ENCODE measurements at regions not wholly inside any gene's neighbourhood (a gene's known extent, or its start where the extent isn't known, plus 50 kb on each side); places are given as distances from the start of the nearest gene placed in this dataset.

GRCh38 chr6:139530561-139530960, 156.1 kb upstream of the CITED2 start:
- Histone ChIP-seq H3K4me3 (ENCODE audit: low read length) (no peak overlapping the region), H3K9me3 (ENCODE audit: low read length) (no peaks in the 10 kb centered on the region), H3K9ac (ENCODE audit: low read length) (no peak overlapping the region), H3K9me2 (ENCODE audit: insufficient read depth, low read length) (no peaks in the 10 kb centered on the region), H2AFZ (ENCODE audit: low read depth, low read length) (no peak overlapping the region), H3K79me2 (replicated peaks; ENCODE audit: insufficient read depth, low read length) (no peaks in the 10 kb centered on the region), H3K27me3 (ENCODE audit: insufficient read depth, low read depth, low read length) (no peaks in the 10 kb centered on the region), H3F3A (ENCODE audit: insufficient read depth, low read length, poor library complexity, severe bottlenecking) (no peaks in the 10 kb centered on the region), H3K36me3 (ENCODE audit: insufficient read depth, low read length) (no peaks in the 10 kb centered on the region), H3K4me2 (ENCODE audit: low read length) (no peak overlapping the region), H4K20me1 (ENCODE audit: insufficient read depth) (no peaks in the 10 kb centered on the region), H3K27ac (ENCODE audit: low read length) (no peak overlapping the region)
- no peak for TF ChIP-seq TAF1 (IDR thresholded peaks at IDR 0.05; ENCODE audit: low read depth)
- TF ChIP-seq POLR2AphosphoS5 (IDR thresholded peaks at IDR 0.05): no peak
- no peak for TF ChIP-seq RAD21 (conservative IDR thresholded peaks at IDR 0.05)
- TF ChIP-seq EP300 (conservative IDR thresholded peaks at IDR 0.05; ENCODE audit: poor library complexity, severe bottlenecking): no peak
- no peak for TF ChIP-seq CTCF (IDR thresholded peaks at IDR 0.05; ENCODE audit: poor library complexity, severe bottlenecking)
- TF ChIP-seq, protein P1, sequence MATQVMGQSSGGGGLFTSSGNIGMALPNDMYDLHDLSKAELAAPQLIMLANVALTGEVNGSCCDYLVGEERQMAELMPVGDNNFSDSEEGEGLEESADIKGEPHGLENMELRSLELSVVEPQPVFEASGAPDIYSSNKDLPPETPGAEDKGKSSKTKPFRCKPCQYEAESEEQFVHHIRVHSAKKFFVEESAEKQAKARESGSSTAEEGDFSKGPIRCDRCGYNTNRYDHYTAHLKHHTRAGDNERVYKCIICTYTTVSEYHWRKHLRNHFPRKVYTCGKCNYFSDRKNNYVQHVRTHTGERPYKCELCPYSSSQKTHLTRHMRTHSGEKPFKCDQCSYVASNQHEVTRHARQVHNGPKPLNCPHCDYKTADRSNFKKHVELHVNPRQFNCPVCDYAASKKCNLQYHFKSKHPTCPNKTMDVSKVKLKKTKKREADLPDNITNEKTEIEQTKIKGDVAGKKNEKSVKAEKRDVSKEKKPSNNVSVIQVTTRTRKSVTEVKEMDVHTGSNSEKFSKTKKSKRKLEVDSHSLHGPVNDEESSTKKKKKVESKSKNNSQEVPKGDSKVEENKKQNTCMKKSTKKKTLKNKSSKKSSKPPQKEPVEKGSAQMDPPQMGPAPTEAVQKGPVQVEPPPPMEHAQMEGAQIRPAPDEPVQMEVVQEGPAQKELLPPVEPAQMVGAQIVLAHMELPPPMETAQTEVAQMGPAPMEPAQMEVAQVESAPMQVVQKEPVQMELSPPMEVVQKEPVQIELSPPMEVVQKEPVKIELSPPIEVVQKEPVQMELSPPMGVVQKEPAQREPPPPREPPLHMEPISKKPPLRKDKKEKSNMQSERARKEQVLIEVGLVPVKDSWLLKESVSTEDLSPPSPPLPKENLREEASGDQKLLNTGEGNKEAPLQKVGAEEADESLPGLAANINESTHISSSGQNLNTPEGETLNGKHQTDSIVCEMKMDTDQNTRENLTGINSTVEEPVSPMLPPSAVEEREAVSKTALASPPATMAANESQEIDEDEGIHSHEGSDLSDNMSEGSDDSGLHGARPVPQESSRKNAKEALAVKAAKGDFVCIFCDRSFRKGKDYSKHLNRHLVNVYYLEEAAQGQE (IDR thresholded peaks at IDR 0.05; ENCODE audit: borderline replicate concordance): no peak
- TF ChIP-seq MXI1 (conservative IDR thresholded peaks at IDR 0.05; ENCODE audit: poor library complexity, severe bottlenecking): no peak
- no peak for TF ChIP-seq SMC3 (conservative IDR thresholded peaks at IDR 0.05; ENCODE audit: poor library complexity)
- no peak for TF ChIP-seq EZH2 (IDR thresholded peaks at IDR 0.05; ENCODE audit: borderline replicate concordance, insufficient read depth, low read length, poor library complexity, severe bottlenecking)

- Histone ChIP-seq H2AFZ (ENCODE audit: low read depth, low read length) (no peak overlapping the region), H3K79me2 (replicated peaks; ENCODE audit: insufficient read depth, low read length) (no peaks in the 10 kb centered on the region), H3K4me3 (ENCODE audit: low read length) (no peak overlapping the region), H3K4me2 (ENCODE audit: low read length) (no peak overlapping the region), H3K9me2 (ENCODE audit: insufficient read depth, low read length) (no peaks in the 10 kb centered on the region), H3K9me3 (ENCODE audit: low read length) (no peaks in the 10 kb centered on the region), H3F3A (ENCODE audit: insufficient read depth, low read length, poor library complexity, severe bottlenecking) (no peaks in the 10 kb centered on the region), H3K27ac (ENCODE audit: low read length) (no peak overlapping the region), H3K36me3 (ENCODE audit: insufficient read depth, low read length) (no peaks in the 10 kb centered on the region), H3K9ac (ENCODE audit: low read length) (no peak overlapping the region), H4K20me1 (ENCODE audit: insufficient read depth) (no peaks in the 10 kb centered on the region), H3K27me3 (ENCODE audit: insufficient read depth, low read depth, low read length) (no peaks in the 10 kb centered on the region)
- TF ChIP-seq TAF1 (IDR thresholded peaks at IDR 0.05; ENCODE audit: low read depth): no peak
Measured at GRCh38 chr6:139529420-139529819, 155.0 kb upstream of the CITED2 start.

DNA sequence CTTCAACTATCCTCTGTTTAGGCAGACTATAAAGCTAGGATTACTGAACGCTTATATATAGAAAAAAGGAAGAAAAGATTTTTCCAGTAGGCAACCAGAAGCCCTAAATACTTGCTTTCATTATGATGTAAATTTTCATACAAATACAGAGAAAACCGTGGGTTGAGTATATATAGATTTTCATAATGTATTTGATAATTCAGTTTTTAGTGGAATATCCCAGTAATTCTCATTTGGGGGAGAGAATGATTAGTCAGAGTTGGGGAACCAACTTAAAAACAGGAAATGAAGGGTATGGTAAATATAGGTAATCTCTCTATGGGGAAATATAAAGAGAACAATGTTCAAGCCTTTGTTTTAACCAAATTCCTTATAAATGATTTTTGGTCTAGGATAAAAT, 154.0 kb upstream of the CITED2 start:
- Histone ChIP-seq H2AFZ (ENCODE audit: low read depth, low read length) (no peak overlapping the region), H3K79me2 (replicated peaks; ENCODE audit: insufficient read depth, low read length) (no peaks in the 10 kb centered on the region), H3K9me3 (ENCODE audit: low read length) (no peaks in the 10 kb centered on the region), H3K9ac (ENCODE audit: low read length) (no peak overlapping the region), H3F3A (ENCODE audit: insufficient read depth, low read length, poor library complexity, severe bottlenecking) (no peaks in the 10 kb centered on the region), H3K9me2 (ENCODE audit: insufficient read depth, low read length) (no peaks in the 10 kb centered on the region), H4K20me1 (ENCODE audit: insufficient read depth) (no peaks in the 10 kb centered on the region), H3K27ac (ENCODE audit: low read length) (no peak overlapping the region), H3K36me3 (ENCODE audit: insufficient read depth, low read length) (no peaks in the 10 kb centered on the region), H3K27me3 (ENCODE audit: insufficient read depth, low read depth, low read length) (no peaks in the 10 kb centered on the region), H3K4me2 (ENCODE audit: low read length) (no peak overlapping the region), H3K4me3 (ENCODE audit: low read length) (no peak overlapping the region)
- TF ChIP-seq SMC3 (conservative IDR thresholded peaks at IDR 0.05; ENCODE audit: poor library complexity): no peak
- TF ChIP-seq EZH2 (IDR thresholded peaks at IDR 0.05; ENCODE audit: borderline replicate concordance, insufficient read depth, low read length, poor library complexity, severe bottlenecking): no peak
- no peak for TF ChIP-seq TAF1 (IDR thresholded peaks at IDR 0.05; ENCODE audit: low read depth)
- TF ChIP-seq, protein P1 (IDR thresholded peaks at IDR 0.05; ENCODE audit: borderline replicate concordance): no peak
- TF ChIP-seq RAD21 (conservative IDR thresholded peaks at IDR 0.05): no peak

Data from neural cell (in vitro differentiated cells).